Ammon's horn (tissue), 1 donor: ENCODE measurements at regions not wholly inside any gene's neighbourhood (a gene's known extent, or its start where the extent isn't known, plus 50 kb on each side); places are given as distances from the start of the nearest gene placed in this dataset.

Experiments
- DNase-seq: peaks from one replicate; pipeline ENCODE4 v3.0.0-alpha.2; 2016; ENCODE audit warnings: low spot score

DNA sequence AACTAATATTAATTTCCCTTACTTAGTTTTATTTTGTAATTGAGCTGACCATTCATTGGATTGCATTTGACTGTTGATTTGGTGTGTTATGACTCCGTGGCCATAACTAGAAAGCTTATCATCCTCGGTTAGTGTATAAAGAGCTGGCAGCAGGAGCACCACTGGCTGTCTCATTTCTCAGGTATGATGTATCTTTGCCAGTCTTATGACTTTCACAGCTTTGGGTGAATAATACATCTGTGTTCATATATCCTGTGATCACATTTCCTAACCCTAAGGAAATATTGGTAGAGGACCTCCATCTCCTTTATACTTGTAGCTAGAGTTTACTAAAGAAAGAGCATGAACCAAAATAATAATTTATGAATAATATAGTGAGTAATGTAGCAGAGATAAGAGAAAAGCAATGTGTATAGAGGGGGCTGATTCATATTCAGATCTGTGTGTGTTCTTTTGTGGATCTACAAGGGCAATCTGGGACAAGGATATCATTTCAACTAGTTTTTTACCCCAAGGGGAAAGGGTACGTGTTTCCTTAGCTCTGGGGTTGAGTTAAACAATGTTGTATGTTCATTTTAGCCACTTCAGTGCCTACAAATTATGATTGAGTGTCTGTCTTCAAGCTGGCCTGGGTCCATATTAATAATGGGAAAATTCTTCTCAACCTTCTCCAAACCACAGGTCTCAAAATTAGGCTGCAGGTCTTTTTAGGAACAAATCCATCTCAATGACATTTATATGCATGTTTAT, 901.7 kb downstream of the NTRK3 start:
- no peak for DNase-seq

GRCh38 chr15:87349181-87349580, 907.4 kb downstream of the NTRK3 start:
- DNase-seq: no peak

DNA sequence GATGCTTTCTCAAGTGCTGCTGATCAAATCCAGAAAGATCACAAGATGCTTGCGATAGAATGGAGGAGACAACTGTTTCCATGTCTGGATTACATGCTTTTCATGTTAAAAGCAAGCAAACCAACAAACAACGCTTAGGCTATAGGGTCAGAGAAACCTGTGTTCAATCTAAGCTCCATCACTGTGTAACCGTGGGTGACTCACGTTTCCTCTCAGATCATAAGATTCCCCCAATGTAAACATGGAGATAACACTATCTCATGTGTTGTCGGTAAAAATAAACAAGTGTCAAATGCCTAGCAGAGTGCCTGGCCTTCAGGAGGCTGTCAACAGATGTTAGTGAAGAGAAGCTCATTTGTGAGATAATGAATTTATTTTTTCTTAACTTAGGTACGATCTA, 907.8 kb downstream of the NTRK3 start:
- DNase-seq: no peak

DNA sequence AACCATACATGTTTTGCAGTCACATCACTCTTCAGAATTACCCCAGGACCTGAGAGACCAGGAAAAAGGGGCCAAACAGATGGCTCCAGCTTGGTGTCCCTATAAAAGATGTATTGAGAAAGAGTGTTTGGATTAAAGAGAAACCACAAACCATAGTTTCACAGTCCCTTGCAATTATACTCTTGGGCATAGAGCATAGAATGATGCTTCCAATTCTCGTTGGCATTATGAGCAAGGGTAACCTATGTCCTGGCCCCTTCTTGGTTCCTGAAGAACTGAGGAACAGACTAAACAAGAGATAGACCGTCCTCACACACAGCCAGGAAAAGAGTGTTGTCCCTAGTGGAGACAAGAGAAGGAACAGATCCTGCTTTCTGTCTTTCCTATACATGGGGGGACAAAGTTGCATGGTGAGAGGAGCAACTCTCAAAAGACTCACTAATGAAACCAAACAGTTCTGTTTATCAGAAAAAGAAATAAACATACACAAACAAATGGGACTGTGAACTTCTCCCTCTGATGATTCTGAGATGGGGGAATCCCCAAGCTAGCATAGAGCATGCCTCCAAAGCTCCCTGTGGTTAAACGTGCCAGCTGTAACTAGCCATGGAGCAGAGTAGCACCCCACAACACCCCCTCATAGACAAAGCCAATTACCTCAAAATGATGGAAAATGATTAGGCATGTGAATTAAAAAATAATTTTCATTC, 908.6 kb downstream of the NTRK3 start:
- no peak for DNase-seq

GRCh38 chr15:87345961-87346360, 910.6 kb downstream of the NTRK3 start:
- DNase-seq: no peak

- no peak for DNase-seq
Measured at GRCh38 chr15:87343966-87344365, 912.6 kb downstream of the NTRK3 start.

- DNase-seq: no peak
Measured at GRCh38 chr15:87340370-87340769, 916.2 kb downstream of the NTRK3 start.

DNA sequence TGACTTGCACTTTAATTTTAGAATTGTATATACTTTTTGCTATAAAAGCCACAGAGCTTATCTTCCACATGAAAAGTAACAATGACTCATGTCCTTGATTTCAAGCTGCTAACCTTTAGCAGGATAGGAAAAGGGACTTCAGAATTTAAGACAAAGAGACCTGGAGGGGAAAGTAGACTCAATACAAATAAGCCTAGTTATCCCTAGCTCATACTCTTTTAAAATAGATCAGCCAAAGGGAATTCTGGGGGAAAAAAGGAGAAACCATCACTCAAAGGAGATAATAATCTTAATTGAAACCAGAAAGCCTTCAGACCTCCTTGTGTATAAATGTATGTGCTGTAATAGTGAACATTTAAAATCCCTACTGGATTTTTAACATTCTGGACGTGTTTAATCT, 930.3 kb downstream of the NTRK3 start:
- no peak for DNase-seq

- no peak for DNase-seq
Measured at GRCh38 chr15:87322870-87323269, 933.7 kb downstream of the NTRK3 start.

- DNase-seq: no peak
Measured at GRCh38 chr15:87322265-87322664, 934.3 kb downstream of the NTRK3 start.

DNA sequence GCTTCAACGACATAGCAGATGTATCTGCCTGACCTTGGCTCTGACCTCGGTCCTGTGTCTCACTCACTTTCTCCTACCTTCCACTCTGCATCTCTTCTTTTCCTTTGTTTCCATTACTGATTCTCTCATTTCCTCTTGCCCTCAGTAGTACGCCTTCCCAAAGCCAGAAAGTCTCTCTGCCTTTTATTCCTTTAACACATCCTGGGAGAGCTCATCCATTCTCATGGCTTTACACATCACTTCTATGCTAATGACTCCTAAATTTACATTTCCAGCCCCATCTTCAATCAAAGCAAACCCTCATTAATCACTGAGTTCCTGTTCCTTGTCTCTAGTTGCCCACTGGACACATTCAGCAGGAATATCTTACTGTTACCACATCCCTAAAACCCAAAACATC, 938.6 kb downstream of the NTRK3 start:
- no peak for DNase-seq

- DNase-seq: no peak
Measured at GRCh38 chr15:87312221-87312620, 944.3 kb downstream of the NTRK3 start.

- no peak for DNase-seq
Measured at GRCh38 chr15:87300146-87300545, 956.4 kb downstream of the NTRK3 start.

DNA sequence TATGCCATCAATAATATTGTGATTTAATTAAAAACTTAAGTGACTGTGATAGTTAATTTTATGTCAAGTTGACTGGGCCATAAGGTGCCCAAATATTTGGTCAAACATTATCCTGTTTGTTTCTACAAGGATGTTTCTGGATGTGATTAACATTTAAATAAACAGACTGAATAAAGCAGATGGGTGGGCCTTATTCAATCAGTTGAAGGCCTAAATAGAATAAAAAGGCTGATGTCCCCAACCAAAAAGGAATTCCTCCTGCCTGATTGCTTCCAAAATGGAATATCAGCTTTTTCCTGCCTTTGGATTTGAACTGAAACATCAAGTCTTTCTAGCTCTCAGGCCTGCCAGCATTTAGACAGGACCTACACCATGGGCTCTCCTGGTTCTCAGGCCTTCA, 961.7 kb downstream of the NTRK3 start:
- no peak for DNase-seq

DNA sequence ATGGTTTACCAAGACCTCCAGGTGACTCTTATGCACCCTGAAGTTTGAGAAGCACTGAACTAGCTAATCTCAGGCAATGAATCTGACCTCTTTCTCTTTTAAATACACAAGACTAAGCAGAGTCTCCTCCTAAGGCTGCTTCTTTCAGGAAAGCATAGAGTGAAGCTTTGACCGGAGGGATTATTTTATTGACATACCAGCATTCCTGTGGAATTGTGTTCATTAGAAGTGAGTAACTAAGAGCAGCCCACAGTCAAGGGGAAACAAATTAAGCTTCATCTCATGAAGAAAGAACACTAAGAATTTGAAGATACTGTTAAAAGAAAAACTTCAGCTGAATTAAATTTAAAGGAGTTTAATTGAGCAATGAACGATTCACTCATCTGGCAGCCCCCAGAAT, 963.5 kb downstream of the NTRK3 start:
- no peak for DNase-seq

- DNase-seq: no peak
Measured at GRCh38 chr15:87287156-87287555, 969.4 kb downstream of the NTRK3 start.

- DNase-seq: no peak
Measured at GRCh38 chr15:87269566-87269965, 987.0 kb downstream of the NTRK3 start.

GRCh38 chr15:87268675-87269074, 987.9 kb downstream of the NTRK3 start:
- no peak for DNase-seq

GRCh38 chr15:87267798-87268197, 988.7 kb downstream of the NTRK3 start:
- DNase-seq: no peak

DNA sequence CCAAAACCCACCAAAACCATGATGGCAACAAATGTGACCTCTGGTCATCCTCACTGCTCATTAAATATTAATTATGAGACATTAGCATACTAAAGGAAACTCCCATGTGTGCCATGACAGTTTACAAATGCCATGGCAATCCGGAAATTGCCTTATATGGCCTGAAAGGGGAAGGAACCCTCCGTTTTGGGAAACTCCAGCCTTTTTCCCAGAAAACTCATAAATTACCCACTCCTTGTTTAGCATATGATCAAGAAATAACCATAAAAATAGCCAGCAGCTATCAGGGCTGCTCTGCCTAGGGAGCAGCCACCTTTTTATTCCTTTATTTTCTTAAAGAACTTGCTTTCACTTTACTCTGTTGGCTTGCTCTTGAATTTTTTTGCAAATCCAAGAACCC, 992.7 kb downstream of the NTRK3 start:
- no peak for DNase-seq

GRCh38 chr15:87263296-87263695, 993.2 kb downstream of the NTRK3 start:
- no peak for DNase-seq

GRCh38 chr15:87245592-87245991, 1010.9 kb downstream of the NTRK3 start:
- no peak for DNase-seq

- no peak for DNase-seq
Measured at GRCh38 chr15:87243474-87243873, 1013.1 kb downstream of the NTRK3 start.
